ENCODE measurements at regions not wholly inside any gene's neighbourhood (a gene's known extent, or its start where the extent isn't known, plus 50 kb on each side); places are given as distances from the start of the nearest gene placed in this dataset.

DNA sequence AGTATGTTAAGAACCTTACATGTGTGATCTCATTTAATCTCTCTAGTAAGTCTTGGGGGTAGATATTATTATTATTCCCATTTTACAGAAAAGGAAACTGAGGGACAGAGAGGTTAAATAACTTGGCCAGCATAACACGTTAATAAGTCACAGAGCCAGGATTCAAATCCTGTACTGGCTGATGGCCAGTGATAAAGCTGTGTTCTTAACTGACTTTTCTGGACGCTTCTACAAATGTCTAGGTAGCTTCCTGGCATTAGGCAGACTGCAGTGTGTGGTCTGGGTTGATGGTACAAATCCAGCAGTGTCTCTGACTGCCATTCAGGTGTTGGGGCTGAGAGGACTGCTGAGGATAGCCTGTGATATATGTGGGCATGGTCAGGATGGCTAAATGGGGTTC lies 125.8 kb upstream of the CXCL14 start:
- Mint-ChIP-seq H3K4me3 (no peak overlapping the region), H3K9me3 (no peaks in the 10 kb centered on the region), H3K4me1 (no peaks in the 10 kb centered on the region), H3K27ac (no peak overlapping the region), H3K27me3 (no peaks in the 10 kb centered on the region), H3K36me3 (no peaks in the 10 kb centered on the region)
- ATAC-seq (ENCODE audit: low read depth): no peak
- DNase-seq: no peak
- POLR2A ChIA-PET: no interaction called here

DNA sequence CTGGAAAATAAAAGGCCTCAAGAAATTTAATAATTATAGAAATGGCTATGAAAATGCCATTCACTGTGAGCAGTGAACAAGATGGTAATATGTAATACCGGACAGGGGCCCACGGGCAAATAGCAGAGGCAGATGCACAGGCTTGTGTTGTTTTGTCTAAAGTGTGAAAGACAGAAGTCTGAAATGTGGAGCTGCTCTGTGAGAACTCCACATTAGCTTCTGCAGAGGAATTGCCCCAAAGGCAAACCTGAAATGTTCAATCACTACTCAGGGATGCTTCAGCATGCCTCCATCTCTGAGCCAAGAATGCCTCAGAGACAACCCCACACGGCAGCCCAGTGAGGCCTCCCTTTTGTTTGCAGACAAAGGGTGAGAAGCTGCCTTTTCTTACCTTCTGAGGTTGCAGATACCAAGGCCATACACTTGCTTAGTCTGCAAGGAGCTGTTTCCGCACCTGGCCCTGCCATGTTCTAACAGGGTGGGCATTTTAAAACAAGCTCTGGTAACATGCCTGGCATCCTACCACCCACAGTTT lies 124.3 kb upstream of the CXCL14 start:
- Mint-ChIP-seq H3K36me3 (no peaks in the 10 kb centered on the region), H3K9me3 (no peaks in the 10 kb centered on the region), H3K27ac (no peak overlapping the region), H3K27me3 (no peaks in the 10 kb centered on the region), H3K4me1 (no peaks in the 10 kb centered on the region), H3K4me3 (no peak overlapping the region)
- DNase-seq (no peak), ATAC-seq (ENCODE audit: low read depth) (no peak)
- POLR2A ChIA-PET: no interaction called here

DNA sequence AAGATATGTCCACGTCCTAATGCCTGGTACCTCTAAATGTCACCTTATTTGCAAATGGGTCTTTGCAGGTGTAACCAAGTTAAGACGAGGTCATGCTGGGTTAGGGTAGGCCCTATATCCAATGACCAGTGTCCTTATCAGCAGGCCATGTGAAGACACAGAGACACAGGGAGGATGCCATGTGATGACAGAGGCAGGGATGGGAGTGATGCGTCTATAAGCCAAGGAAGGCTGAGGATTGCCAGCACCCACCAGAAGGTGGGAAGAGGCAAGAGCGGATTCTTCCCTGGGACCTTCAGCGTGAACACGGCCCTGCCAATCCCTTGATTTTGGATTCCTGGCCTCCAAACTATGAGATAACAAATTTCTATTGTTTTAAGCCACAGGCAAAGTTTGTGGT lies 123.4 kb upstream of the CXCL14 start:
- Mint-ChIP-seq H3K4me3 (no peak overlapping the region), H3K27me3 (no peaks in the 10 kb centered on the region), H3K36me3 (no peaks in the 10 kb centered on the region), H3K4me1 (no peaks in the 10 kb centered on the region), H3K9me3 (no peaks in the 10 kb centered on the region), H3K27ac (no peak overlapping the region)
- ATAC-seq (ENCODE audit: low read depth): no peak
- POLR2A ChIA-PET: no interaction called here
- no peak for DNase-seq

GRCh38 chr5:135700731-135701130 lies 121.9 kb upstream of the CXCL14 start:
- Mint-ChIP-seq H3K27ac (no peak overlapping the region), H3K4me3 (no peak overlapping the region), H3K36me3 (no peaks in the 10 kb centered on the region), H3K27me3 (no peaks in the 10 kb centered on the region), H3K9me3 (no peaks in the 10 kb centered on the region), H3K4me1 (no peaks in the 10 kb centered on the region)
- POLR2A ChIA-PET: no interaction called here
- ATAC-seq (ENCODE audit: low read depth) (no peak), DNase-seq (no peak)

- Mint-ChIP-seq H3K36me3 (no peaks in the 10 kb centered on the region), H3K4me1 (no peaks in the 10 kb centered on the region), H3K9me3 (no peaks in the 10 kb centered on the region), H3K4me3 (no peak overlapping the region), H3K27me3 (no peaks in the 10 kb centered on the region), H3K27ac (no peak overlapping the region)
- DNase-seq (no peak), ATAC-seq (ENCODE audit: low read depth) (no peak)
- POLR2A ChIA-PET: no interaction called here
These were observed 119.2 kb upstream of the CXCL14 start for GRCh38 chr5:135697959-135698345.

- no peak for DNase-seq
- ATAC-seq (ENCODE audit: low read depth): no peak
- no peak overlapping the region for H3K27ac Mint-ChIP-seq
- POLR2A ChIA-PET: no interaction called here
- no peak overlapping the region for H3K4me3 Mint-ChIP-seq
- no peaks in the 10 kb centered on the region for H3K27me3 Mint-ChIP-seq
- H3K9me3 Mint-ChIP-seq: no peaks in the 10 kb centered on the region
- H3K4me1 Mint-ChIP-seq: no peaks in the 10 kb centered on the region
- H3K36me3 Mint-ChIP-seq: no peaks in the 10 kb centered on the region
These were observed 118.6 kb upstream of the CXCL14 start for GRCh38 chr5:135697251-135697958.

GRCh38 chr5:135696317-135696716 lies 117.5 kb upstream of the CXCL14 start:
- Mint-ChIP-seq H3K4me3 (no peak overlapping the region), H3K27ac (no peak overlapping the region), H3K36me3 (no peaks in the 10 kb centered on the region), H3K27me3 (no peaks in the 10 kb centered on the region), H3K4me1 (no peaks in the 10 kb centered on the region), H3K9me3 (no peaks in the 10 kb centered on the region)
- DNase-seq (no peak), ATAC-seq (ENCODE audit: low read depth) (no peak)
- POLR2A ChIA-PET: no interaction called here

GRCh38 chr5:135695656-135696313 lies 117.0 kb upstream of the CXCL14 start:
- H3K27me3 Mint-ChIP-seq: no peaks in the 10 kb centered on the region
- H3K4me1 Mint-ChIP-seq: no peaks in the 10 kb centered on the region
- H3K27ac Mint-ChIP-seq: no peak overlapping the region
- ATAC-seq (ENCODE audit: low read depth): no peak
- DNase-seq: no peak
- H3K4me3 Mint-ChIP-seq: no peak overlapping the region
- POLR2A ChIA-PET: no interaction called here
- no peaks in the 10 kb centered on the region for H3K9me3 Mint-ChIP-seq
- no peaks in the 10 kb centered on the region for H3K36me3 Mint-ChIP-seq

GRCh38 chr5:135694906-135695305 lies 116.1 kb upstream of the CXCL14 start:
- DNase-seq (no peak), ATAC-seq (ENCODE audit: low read depth) (no peak)
- H3K4me3 Mint-ChIP-seq: no peak overlapping the region
- POLR2A ChIA-PET: no interaction called here
- H3K36me3 Mint-ChIP-seq: no peaks in the 10 kb centered on the region
- H3K27me3 Mint-ChIP-seq: no peaks in the 10 kb centered on the region
- no peaks in the 10 kb centered on the region for H3K9me3 Mint-ChIP-seq
- no peaks in the 10 kb centered on the region for H3K4me1 Mint-ChIP-seq
- H3K27ac Mint-ChIP-seq: no peak overlapping the region

GRCh38 chr5:135694012-135694411 lies 115.2 kb upstream of the CXCL14 start:
- Mint-ChIP-seq H3K36me3 (no peaks in the 10 kb centered on the region), H3K27me3 (no peaks in the 10 kb centered on the region), H3K4me1 (no peaks in the 10 kb centered on the region), H3K9me3 (no peaks in the 10 kb centered on the region), H3K27ac (no peak overlapping the region), H3K4me3 (no peak overlapping the region)
- POLR2A ChIA-PET: no interaction called here
- DNase-seq (no peak), ATAC-seq (ENCODE audit: low read depth) (no peak)

DNA sequence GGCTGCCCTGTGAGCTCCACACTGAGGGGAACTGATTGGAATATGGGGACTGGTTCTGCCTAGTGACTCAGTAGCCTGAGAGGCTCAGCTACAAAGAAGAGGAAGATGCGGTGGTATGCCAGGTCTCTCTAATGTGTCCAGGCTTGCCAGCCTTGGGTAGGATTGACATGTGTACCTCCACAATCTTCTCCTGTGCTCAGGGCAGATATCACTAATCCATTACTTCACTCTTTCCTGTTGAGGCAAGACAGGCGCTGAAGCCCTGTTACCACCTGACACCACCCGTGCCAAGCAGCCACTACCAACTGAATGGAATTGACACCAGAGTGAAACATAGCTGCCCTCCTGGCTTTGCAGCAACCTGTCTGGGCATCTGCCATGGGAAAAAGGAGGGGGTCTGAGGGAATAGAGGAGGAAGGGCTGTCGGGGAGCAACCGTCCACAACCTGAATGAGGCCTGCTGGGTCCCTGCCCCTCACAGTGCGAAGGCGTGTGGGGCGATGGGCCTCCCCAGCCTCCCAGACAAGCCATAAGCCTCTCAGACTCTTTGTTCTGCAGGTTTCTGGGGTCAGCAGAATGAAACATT lies 114.7 kb upstream of the CXCL14 start:
- DNase-seq: no peak
- Mint-ChIP-seq H3K9me3 (no peaks in the 10 kb centered on the region), H3K36me3 (no peaks in the 10 kb centered on the region), H3K27me3 (no peaks in the 10 kb centered on the region), H3K27ac (no peak overlapping the region), H3K4me3 (no peak overlapping the region), H3K4me1 (no peaks in the 10 kb centered on the region)
- POLR2A ChIA-PET: no interaction called here
- ATAC-seq (ENCODE audit: low read depth): no peak

GRCh38 chr5:135691044-135691443 lies 112.3 kb upstream of the CXCL14 start:
- Mint-ChIP-seq H3K9me3 (no peaks in the 10 kb centered on the region), H3K4me1 (no peaks in the 10 kb centered on the region), H3K27me3 (peaks cover 3% of the 10 kb centered on the region), H3K4me3 (no peak overlapping the region), H3K36me3 (no peaks in the 10 kb centered on the region), H3K27ac (no peak overlapping the region)
- ATAC-seq (ENCODE audit: low read depth) (no peak), DNase-seq (no peak)
- POLR2A ChIA-PET: no interaction called here

GRCh38 chr5:135690466-135690865 lies 111.7 kb upstream of the CXCL14 start:
- Mint-ChIP-seq H3K9me3 (no peaks in the 10 kb centered on the region), H3K27me3 (peaks cover 3% of the 10 kb centered on the region), H3K4me1 (no peaks in the 10 kb centered on the region), H3K4me3 (no peak overlapping the region), H3K36me3 (no peaks in the 10 kb centered on the region), H3K27ac (no peak overlapping the region)
- ATAC-seq (ENCODE audit: low read depth) (no peak), DNase-seq (no peak)
- POLR2A ChIA-PET: no interaction called here

DNA sequence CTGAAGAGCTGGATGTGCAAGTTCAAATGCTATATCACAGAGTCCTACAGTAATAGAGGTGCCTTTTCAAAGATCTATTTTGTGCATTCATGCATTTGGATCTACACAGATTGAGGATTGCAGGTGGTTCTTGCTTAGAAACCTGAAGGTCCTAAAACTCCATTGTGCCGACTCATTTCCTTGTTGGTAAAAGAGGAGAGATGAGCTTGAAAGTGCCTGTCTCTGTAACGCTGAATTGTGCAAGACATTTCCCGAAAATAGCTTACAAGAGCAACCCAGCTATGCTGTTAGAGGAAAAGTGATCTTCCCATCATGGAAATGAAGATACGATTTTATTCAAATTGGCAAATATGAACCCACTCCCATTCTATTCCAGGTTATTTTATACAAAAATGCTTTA lies 110.7 kb upstream of the CXCL14 start:
- no peaks in the 10 kb centered on the region for H3K36me3 Mint-ChIP-seq
- no peaks in the 10 kb centered on the region for H3K9me3 Mint-ChIP-seq
- no peaks in the 10 kb centered on the region for H3K4me1 Mint-ChIP-seq
- H3K4me3 Mint-ChIP-seq: no peak overlapping the region
- POLR2A ChIA-PET: no interaction called here
- H3K27ac Mint-ChIP-seq: no peak overlapping the region
- peaks cover 3% of the 10 kb centered on the region for H3K27me3 Mint-ChIP-seq
- ATAC-seq (ENCODE audit: low read depth): no peak
- no peak for DNase-seq

Data from activated naive CD8-positive, alpha-beta T cell treated with anti-CD3 and anti-CD28 coated beads, Interleukin-2, amount 10 ng/mL, durations not matched to agents 7 days and 5 days (primary cell).